IMR-90 (cell line): ENCODE measurements at regions not wholly inside any gene's neighbourhood (a gene's known extent, or its start where the extent isn't known, plus 50 kb on each side); places are given as distances from the start of the nearest gene placed in this dataset.

Experiments used
- BHLHE40 ChIP-seq: fragments of 150-350 bp; IDR thresholded peaks from 2 replicates; pipeline ENCODE4 v1.6.1; 2016; ENCODE audit warnings: mild to moderate bottlenecking, low read depth, low read length
- CEBPB ChIP-seq: IDR thresholded peaks from 2 replicates; pipeline ENCODE4 v1.6.1; 2012; ENCODE audit warnings: low read depth, low read length, improper control_type of control experiment
- CHD1 ChIP-seq: IDR thresholded peaks from 2 replicates; pipeline ENCODE4 v1.6.1; 2012; ENCODE audit warnings: low read depth, low read length, improper control_type of control experiment
- CTCF ChIP-seq: conservative IDR thresholded peaks from 2 replicates; pipeline ENCODE4 v1.5.1; 2012; ENCODE audit warnings: mild to moderate bottlenecking, low read depth, low read length, improper control_type of control experiment
- FOS ChIP-seq: fragments of 150-350 bp; IDR thresholded peaks from 2 replicates; pipeline ENCODE4 v1.6.1; 2016; ENCODE audit warnings: low read depth, low read length
- MAFK ChIP-seq: IDR thresholded peaks from 2 replicates; pipeline ENCODE4 v1.6.1; 2012; ENCODE audit warnings: low read depth, low read length, improper control_type of control experiment
- MAZ ChIP-seq: IDR thresholded peaks from 2 replicates; pipeline ENCODE4 v1.6.1; 2012; ENCODE audit warnings: low read depth, mild to moderate bottlenecking, low read length, improper control_type of control experiment, moderate library complexity, borderline replicate concordance
- MXI1 ChIP-seq: IDR thresholded peaks from 2 replicates; pipeline ENCODE4 v1.6.1; 2012; ENCODE audit warnings: low read depth, mild to moderate bottlenecking, low read length, moderate library complexity, borderline replicate concordance
- NFE2L2 ChIP-seq: fragments of 150-350 bp; IDR thresholded peaks from 2 replicates; pipeline ENCODE4 v1.6.1; 2016; ENCODE audit warnings: low read depth, mild to moderate bottlenecking, low read length
- POLR2A ChIP-seq: IDR thresholded peaks from 2 replicates; pipeline ENCODE4 v1.6.1; 2012; ENCODE audit warnings: mild to moderate bottlenecking, low read depth, low read length
- RAD21 ChIP-seq: IDR thresholded peaks from 2 replicates; pipeline ENCODE4 v1.6.1; 2012; ENCODE audit warnings: low read length, improper control_type of control experiment
- RCOR1 ChIP-seq: IDR thresholded peaks from 2 replicates; pipeline ENCODE4 v1.6.1; 2012; ENCODE audit warnings: mild to moderate bottlenecking, low read length, improper control_type of control experiment; ENCODE audit not compliant: insufficient replicate concordance
- RFX5 ChIP-seq: IDR thresholded peaks from 2 replicates; pipeline ENCODE4 v1.8.0; 2012; ENCODE audit warnings: low read depth, mild to moderate bottlenecking, low read length, moderate library complexity
- SMC3 ChIP-seq: fragments of 150-350 bp; IDR thresholded peaks from 2 replicates; pipeline ENCODE4 v1.6.1; 2016; ENCODE audit warnings: low read depth, mild to moderate bottlenecking, antibody characterized with exemption, low read length, moderate library complexity

DNA sequence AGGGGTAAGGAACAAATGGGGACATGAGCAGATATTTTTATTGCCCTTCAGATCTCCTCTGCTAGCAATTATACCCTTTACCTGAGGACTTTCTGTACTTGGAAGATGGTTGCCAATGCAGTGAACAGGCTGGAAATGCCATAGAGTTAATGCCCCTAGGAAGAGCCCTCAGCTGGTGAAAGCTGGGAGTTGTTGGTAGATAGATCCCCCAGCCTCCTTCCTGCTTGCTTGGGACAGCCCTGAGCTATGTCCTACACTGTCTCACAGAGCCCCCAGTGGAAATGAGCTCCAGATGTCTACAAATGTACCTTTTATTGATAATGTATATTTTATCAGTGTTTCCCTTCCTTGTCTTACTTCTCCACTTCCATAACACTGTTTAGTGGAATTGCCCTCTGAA, 87.6 kb upstream of the PAK5 start:
- TF ChIP-seq CTCF (no peak), RCOR1 (no peak), CHD1 (no peak), CEBPB (no peak), MAFK (no peak), RAD21 (no peak), POLR2A (no peak), SMC3 (no peak), MAZ (no peak), RFX5 (no peak), MXI1 (no peak), BHLHE40 (no peak), FOS (no peak), NFE2L2 (no peak)
